IMR-90 (cell line): ENCODE measurements at regions not wholly inside any gene's neighbourhood (a gene's known extent, or its start where the extent isn't known, plus 50 kb on each side); places are given as distances from the start of the nearest gene placed in this dataset.

Experiments used
- ATAC-seq: fragments of 200-7000 bp; cut with Tn5 transposase; 2 replicates; pipeline ENCODE4 v1.9.1; 2020; ENCODE audit warnings: low read depth, mild to moderate bottlenecking, moderate library complexity
- BruUV-seq: library from RNA; stranded (reverse); fragments of 400-500 nt; replicated peaks from 2 replicates; lab custom pipeline; 2021; lab: Mats Ljungman, UMichigan
- CTCF ChIA-PET: fragments of 300-600 bp; formaldehyde crosslinking; extraction: SDS; loops from one replicate; lab custom pipeline; 2021; ENCODE audit warnings: antibody characterized with exemption; lab: Yijun Ruan, JAX
- POLR2A ChIA-PET: fragments of 300-600 bp; sonication (Branson Sonifier 250); formaldehyde crosslinking; loops from one replicate; lab custom pipeline; 2022; ENCODE audit warnings: antibody characterized with exemption; ENCODE audit not compliant: unreplicated experiment; lab: Charles Lee
- DNase-seq: peaks from one replicate; pipeline ENCODE4 v3.0.0; 2013
- H2AFZ ChIP-seq: replicated peaks from 2 replicates; pipeline ENCODE3; 2013; ENCODE audit warnings: low read length, mild to moderate bottlenecking; ENCODE audit not compliant: poor library complexity
- H2AK5ac ChIP-seq: 2 replicates; pipeline ENCODE4 v1.6.1; 2013; ENCODE audit warnings: low read depth, low read length, inconsistent platforms
- H2AK9ac ChIP-seq: replicated peaks from 2 replicates; pipeline ENCODE3; 2013; ENCODE audit warnings: mild to moderate bottlenecking, low read depth, low read length, moderate library complexity; ENCODE audit not compliant: poor library complexity
- H2BK120ac ChIP-seq: 2 replicates; pipeline ENCODE4 v1.6.1; 2013; ENCODE audit warnings: low read depth, low read length, inconsistent platforms
- H2BK15ac ChIP-seq: 3 replicates; pipeline ENCODE4 v1.6.1; 2013; ENCODE audit warnings: low read depth, low read length, inconsistent platforms
- H2BK20ac ChIP-seq: 2 replicates; pipeline ENCODE4 v1.6.1; 2013; ENCODE audit warnings: low read depth, mild to moderate bottlenecking, inconsistent platforms, low read length, moderate library complexity
- H2BK5ac ChIP-seq: 2 replicates; pipeline ENCODE4 v1.6.1; 2013; ENCODE audit warnings: mild to moderate bottlenecking, low read depth, low read length, inconsistent platforms; ENCODE audit not compliant: poor library complexity, severe bottlenecking
- H3K14ac ChIP-seq: replicated peaks from 2 replicates; pipeline ENCODE4 v1.6.1; 2013; ENCODE audit warnings: low read depth, low read length, inconsistent platforms
- H3K18ac ChIP-seq: 2 replicates; pipeline ENCODE4 v1.6.1; 2013; ENCODE audit warnings: low read depth, low read length, control low read depth
- H3K23ac ChIP-seq: 2 replicates; pipeline ENCODE4 v1.6.1; 2013; ENCODE audit warnings: low read depth, low read length, inconsistent platforms
- H3K27ac ChIP-seq: 2 replicates; pipeline ENCODE4 v1.5.1; 2013; ENCODE audit warnings: mild to moderate bottlenecking, control low read depth, low read length; ENCODE audit not compliant: insufficient read depth
- H3K27me3 ChIP-seq: 2 replicates; pipeline ENCODE4 v1.6.1; 2013; ENCODE audit warnings: low read length; ENCODE audit not compliant: control insufficient read depth, insufficient read depth
- H3K36me3 ChIP-seq: 2 replicates; pipeline ENCODE4 v1.6.1; 2013; ENCODE audit warnings: low read length, mixed read lengths; ENCODE audit not compliant: control insufficient read depth, insufficient read depth
- H3K4ac ChIP-seq: 2 replicates; pipeline ENCODE4 v1.6.1; 2013; ENCODE audit warnings: low read depth, low read length, inconsistent platforms
- H3K4me1 ChIP-seq: 2 replicates; pipeline ENCODE4 v1.6.1; 2013; ENCODE audit warnings: low read length, mixed read lengths; ENCODE audit not compliant: control insufficient read depth, insufficient read depth
- H3K4me2 ChIP-seq: 2 replicates; pipeline ENCODE4 v1.6.1; 2013; ENCODE audit warnings: low read depth, mild to moderate bottlenecking, control low read depth, low read length, moderate library complexity
- H3K4me3 ChIP-seq: 2 replicates; pipeline ENCODE4 v1.5.1; 2013; ENCODE audit warnings: low read depth, mild to moderate bottlenecking, control low read depth, low read length, moderate library complexity; ENCODE audit not compliant: insufficient read depth
- H3K56ac ChIP-seq: 2 replicates; pipeline ENCODE4 v1.6.1; 2013; ENCODE audit warnings: low read length, inconsistent platforms; ENCODE audit not compliant: insufficient read depth; ENCODE audit errors: extremely low read depth
- H3K79me1 ChIP-seq, 2 experiments: 2 replicates each; pipeline ENCODE4 v1.6.1; 2013; ENCODE audit warnings: low read length in 2 of 2, inconsistent platforms in 1 of 2, low read depth in 1 of 2
- H3K9ac ChIP-seq: 2 replicates; pipeline ENCODE4 v1.6.1; 2013; ENCODE audit warnings: low read depth, low read length, control low read depth
- H3K9me1 ChIP-seq: 2 replicates; pipeline ENCODE4 v1.6.1; 2013; ENCODE audit warnings: low read length, inconsistent platforms; ENCODE audit not compliant: insufficient read depth
- H3K9me3 ChIP-seq: 2 replicates; pipeline ENCODE4 v1.6.1; 2013; ENCODE audit warnings: low read length; ENCODE audit not compliant: control insufficient read depth, insufficient read depth
- H4K20me1 ChIP-seq: 2 replicates; pipeline ENCODE4 v1.6.1; 2013; ENCODE audit warnings: low read length, inconsistent platforms; ENCODE audit not compliant: insufficient read depth
- H4K5ac ChIP-seq: 2 replicates; pipeline ENCODE4 v1.6.1; 2013; ENCODE audit warnings: mild to moderate bottlenecking, low read depth, low read length, control low read depth
- H4K8ac ChIP-seq, 2 experiments: 2 replicates each; pipeline ENCODE4 v1.6.1; 2013; ENCODE audit warnings: low read depth in 2 of 2, low read length in 2 of 2, control low read depth in 1 of 2, inconsistent platforms in 1 of 2
- H4K91ac ChIP-seq: 2 replicates; pipeline ENCODE4 v1.6.1; 2013; ENCODE audit warnings: low read depth, low read length, inconsistent platforms; ENCODE audit not compliant: insufficient read depth
- CEBPB ChIP-seq: IDR thresholded peaks from 2 replicates; pipeline ENCODE4 v1.6.1; 2012; ENCODE audit warnings: low read depth, low read length, improper control_type of control experiment
- CHD1 ChIP-seq: IDR thresholded peaks from 2 replicates; pipeline ENCODE4 v1.6.1; 2012; ENCODE audit warnings: low read depth, low read length, improper control_type of control experiment
- FOS ChIP-seq: fragments of 150-350 bp; IDR thresholded peaks from 2 replicates; pipeline ENCODE4 v1.6.1; 2016; ENCODE audit warnings: low read depth, low read length
- MAFK ChIP-seq: IDR thresholded peaks from 2 replicates; pipeline ENCODE4 v1.6.1; 2012; ENCODE audit warnings: low read depth, low read length, improper control_type of control experiment
- MXI1 ChIP-seq: IDR thresholded peaks from 2 replicates; pipeline ENCODE4 v1.6.1; 2012; ENCODE audit warnings: low read depth, mild to moderate bottlenecking, low read length, moderate library complexity, borderline replicate concordance
- RCOR1 ChIP-seq: IDR thresholded peaks from 2 replicates; pipeline ENCODE4 v1.6.1; 2012; ENCODE audit warnings: mild to moderate bottlenecking, low read length, improper control_type of control experiment; ENCODE audit not compliant: insufficient replicate concordance
- RFX5 ChIP-seq: IDR thresholded peaks from 2 replicates; pipeline ENCODE4 v1.8.0; 2012; ENCODE audit warnings: low read depth, mild to moderate bottlenecking, low read length, moderate library complexity
- SMC3 ChIP-seq: fragments of 150-350 bp; IDR thresholded peaks from 2 replicates; pipeline ENCODE4 v1.6.1; 2016; ENCODE audit warnings: low read depth, mild to moderate bottlenecking, antibody characterized with exemption, low read length, moderate library complexity
- WGBS, 2 experiments: methylation state at CpG; one replicate each; pipeline versions ENCODE4 v1.1.5 to v1.1.7; 2013; ENCODE audit warnings: missing lambda C conversion rate in 2 of 2; ENCODE audit not compliant: insufficient read length in 1 of 2; ENCODE audit errors: extremely low coverage in 2 of 2; 5-methylcytosine and 5-hydroxymethylcytosine counted together
- dilution Hi-C: fragments of 300-500 bp; cut with HindIII; formaldehyde crosslinking; loops from one replicate; pipeline ENCODE4 v1.14.3; 2018; ENCODE audit warnings: low sequenced_read_pairs; ENCODE audit not compliant: unreplicated experiment
- in situ Hi-C: fragments of 300-500 bp; cut with MboI; formaldehyde crosslinking; loops from 3 replicates; pipeline ENCODE4 v1.14.3; 2019; ENCODE audit warnings: low sequenced_read_pairs, inconsistent platforms, mixed read lengths
- intact Hi-C: fragments of 100-400 bp; cut with micrococcal nuclease; formaldehyde crosslinking; loops from 2 replicates; pipeline ENCODE4 v1.10.0; 2022
- TF ChIP-seq, protein P1 (sequence below): conservative IDR thresholded peaks from 2 replicates; pipeline ENCODE4 v1.5.1; 2012; ENCODE audit warnings: mild to moderate bottlenecking, low read depth, low read length, improper control_type of control experiment

DNA sequence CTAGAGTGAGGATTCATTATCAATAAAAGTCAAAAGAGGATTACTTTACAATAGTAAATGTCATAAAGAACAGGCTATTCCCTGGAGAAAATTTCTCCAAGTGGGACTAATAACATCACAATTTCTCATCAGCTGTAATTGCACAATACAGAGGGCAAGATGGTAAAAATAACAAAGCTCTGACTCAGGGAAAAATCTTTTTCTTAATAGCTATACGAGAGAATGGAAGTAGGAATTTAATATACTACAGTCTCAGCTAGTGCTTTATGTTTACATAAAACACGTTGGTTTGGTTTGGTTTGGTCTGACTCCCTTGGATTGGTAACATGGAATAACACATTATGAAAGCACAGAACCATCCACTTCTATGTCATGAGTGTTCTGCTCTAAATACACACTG is 397.6 kb downstream of the LRRIQ3 start:
- no peak overlapping the region for H4K8ac ChIP-seq
- CTCF ChIA-PET, result interaction anchor here (1.0 kb wide), 1 partner anchor 13 kb away, joined by 3 read pairs; no protein-coding TSS in a partner anchor
- no peaks in the 10 kb centered on the region for H3K27me3 ChIP-seq
- H2BK15ac ChIP-seq, result no peak overlapping the region
- intact Hi-C loops (no loop called here), in situ Hi-C loops (no loop called here), dilution Hi-C loops (no loop called here)
- no peak overlapping the region for H2BK20ac ChIP-seq
- H2BK5ac ChIP-seq, result no peak overlapping the region
- POLR2A ChIA-PET, result no interaction called here
- no peaks in the 10 kb centered on the region for H3K79me1 ChIP-seq
- H4K20me1 ChIP-seq, result no peaks in the 10 kb centered on the region
- no peak overlapping the region for H4K5ac ChIP-seq
- no peak for DNase-seq
- no peak for ATAC-seq
- H3K36me3 ChIP-seq, result no peaks in the 10 kb centered on the region
- peaks cover 6% of the 10 kb centered on the region; the same call in 1 of the 2 replicates for H3K9me3 ChIP-seq
- H3K9ac ChIP-seq, result no peak overlapping the region
- no peak overlapping the region for H2AK5ac ChIP-seq
- no peak overlapping the region for H4K91ac ChIP-seq
- no peak overlapping the region for H3K4ac ChIP-seq
- no peak overlapping the region for H3K23ac ChIP-seq
- no peak overlapping the region for H2BK120ac ChIP-seq
- WGBS, 2 experiments, result no CpG with 5 or more reads among the region's 2 CpGs
- H3K4me3 ChIP-seq, result no peak overlapping the region
- no TSS peak for BruUV-seq
- no peaks in the 10 kb centered on the region for H3K9me1 ChIP-seq
- H2AK9ac ChIP-seq, result no peak overlapping the region
- no peak overlapping the region for H3K27ac ChIP-seq
- no peak overlapping the region for H3K18ac ChIP-seq
- H3K56ac ChIP-seq, result no peak overlapping the region
- no peak overlapping the region for H2AFZ ChIP-seq
- H3K14ac ChIP-seq, result no peak overlapping the region
- no peak overlapping the region for H3K4me2 ChIP-seq
- no peaks in the 10 kb centered on the region for H3K4me1 ChIP-seq
- TF ChIP-seq, protein P1, sequence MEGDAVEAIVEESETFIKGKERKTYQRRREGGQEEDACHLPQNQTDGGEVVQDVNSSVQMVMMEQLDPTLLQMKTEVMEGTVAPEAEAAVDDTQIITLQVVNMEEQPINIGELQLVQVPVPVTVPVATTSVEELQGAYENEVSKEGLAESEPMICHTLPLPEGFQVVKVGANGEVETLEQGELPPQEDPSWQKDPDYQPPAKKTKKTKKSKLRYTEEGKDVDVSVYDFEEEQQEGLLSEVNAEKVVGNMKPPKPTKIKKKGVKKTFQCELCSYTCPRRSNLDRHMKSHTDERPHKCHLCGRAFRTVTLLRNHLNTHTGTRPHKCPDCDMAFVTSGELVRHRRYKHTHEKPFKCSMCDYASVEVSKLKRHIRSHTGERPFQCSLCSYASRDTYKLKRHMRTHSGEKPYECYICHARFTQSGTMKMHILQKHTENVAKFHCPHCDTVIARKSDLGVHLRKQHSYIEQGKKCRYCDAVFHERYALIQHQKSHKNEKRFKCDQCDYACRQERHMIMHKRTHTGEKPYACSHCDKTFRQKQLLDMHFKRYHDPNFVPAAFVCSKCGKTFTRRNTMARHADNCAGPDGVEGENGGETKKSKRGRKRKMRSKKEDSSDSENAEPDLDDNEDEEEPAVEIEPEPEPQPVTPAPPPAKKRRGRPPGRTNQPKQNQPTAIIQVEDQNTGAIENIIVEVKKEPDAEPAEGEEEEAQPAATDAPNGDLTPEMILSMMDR, result no peak
- TF ChIP-seq MAFK (no peak), FOS (no peak), CEBPB (peak; percentile 71), CHD1 (no peak), MXI1 (no peak), RCOR1 (no peak), SMC3 (no peak), RFX5 (no peak)
